ENCODE measurements at regions not wholly inside any gene's neighbourhood (a gene's known extent, or its start where the extent isn't known, plus 50 kb on each side); places are given as distances from the start of the nearest gene placed in this dataset.

GRCh38 chr12:34341362-34341733 lies 319.1 kb downstream of the ALG10 start:
- H3K27me3 ChIP-seq (ENCODE audit: insufficient read depth, low read length, poor library complexity, severe bottlenecking) = no peaks in the 10 kb centered on the region

GRCh38 chr12:34342048-34342447 lies 319.8 kb downstream of the ALG10 start:
- Histone ChIP-seq H3K9ac (ENCODE audit: low read depth, low read length, poor library complexity, severe bottlenecking) (no peak overlapping the region), H3K9me3 (ENCODE audit: insufficient read depth, low read depth, low read length) (no peaks in the 10 kb centered on the region; the same call in 1 of the 2 replicates), H3K27me3 (ENCODE audit: insufficient read depth, low read length, poor library complexity, severe bottlenecking) (no peaks in the 10 kb centered on the region), H3K79me2 (ENCODE audit: insufficient read depth, low read length) (no peaks in the 10 kb centered on the region), H3K4me2 (ENCODE audit: low read depth, low read length, poor library complexity, severe bottlenecking) (no peak overlapping the region), H3K9me2 (replicated peaks; ENCODE audit: low read depth, low read length) (no peaks in the 10 kb centered on the region), H3F3A (ENCODE audit: low read depth) (no peaks in the 10 kb centered on the region), H3K4me3 (ENCODE audit: low read length, poor library complexity, severe bottlenecking) (no peak overlapping the region), H3K4me1 (ENCODE audit: insufficient read depth, low read length, poor library complexity, severe bottlenecking) (no peaks in the 10 kb centered on the region), H2AFZ (ENCODE audit: low read length) (no peak overlapping the region), H4K20me1 (ENCODE audit: insufficient read depth, low read length, poor library complexity, severe bottlenecking) (no peaks in the 10 kb centered on the region), H3K36me3 (ENCODE audit: insufficient read depth, low read length) (no peaks in the 10 kb centered on the region)
- TF ChIP-seq EZH2phosphoT487 (IDR thresholded peaks at IDR 0.05; ENCODE audit: borderline replicate concordance) (no peak), CTCF (conservative IDR thresholded peaks at IDR 0.05; ENCODE audit: low read length) (no peak)

More at GRCh38 chr12:34341362-34341733, 319.1 kb downstream of the ALG10 start:
- no peak for TF ChIP-seq CTCF (conservative IDR thresholded peaks at IDR 0.05; ENCODE audit: low read length)
- no peak for TF ChIP-seq EZH2phosphoT487 (IDR thresholded peaks at IDR 0.05; ENCODE audit: borderline replicate concordance)
- no peak overlapping the region for H2AFZ ChIP-seq (ENCODE audit: low read length)
- no peaks in the 10 kb centered on the region for H3F3A ChIP-seq (ENCODE audit: low read depth)
- no peaks in the 10 kb centered on the region for H4K20me1 ChIP-seq (ENCODE audit: insufficient read depth, low read length, poor library complexity, severe bottlenecking)
- H3K79me2 ChIP-seq (ENCODE audit: insufficient read depth, low read length) = no peaks in the 10 kb centered on the region
- H3K4me3 ChIP-seq (ENCODE audit: low read length, poor library complexity, severe bottlenecking) = no peak overlapping the region
- H3K4me1 ChIP-seq (ENCODE audit: insufficient read depth, low read length, poor library complexity, severe bottlenecking) = no peaks in the 10 kb centered on the region
- H3K9ac ChIP-seq (ENCODE audit: low read depth, low read length, poor library complexity, severe bottlenecking) = no peak overlapping the region
- no peaks in the 10 kb centered on the region; the same call in 1 of the 2 replicates for H3K9me3 ChIP-seq (ENCODE audit: insufficient read depth, low read depth, low read length)
- H3K9me2 ChIP-seq (replicated peaks; ENCODE audit: low read depth, low read length) = no peaks in the 10 kb centered on the region
- no peaks in the 10 kb centered on the region for H3K36me3 ChIP-seq (ENCODE audit: insufficient read depth, low read length)
- no peak overlapping the region for H3K4me2 ChIP-seq (ENCODE audit: low read depth, low read length, poor library complexity, severe bottlenecking)

GRCh38 chr12:34343345-34343744 lies 321.0 kb downstream of the ALG10 start:
- Histone ChIP-seq H3K9me2 (replicated peaks; ENCODE audit: low read depth, low read length) (no peaks in the 10 kb centered on the region), H4K20me1 (ENCODE audit: insufficient read depth, low read length, poor library complexity, severe bottlenecking) (no peaks in the 10 kb centered on the region), H3K4me2 (ENCODE audit: low read depth, low read length, poor library complexity, severe bottlenecking) (no peak overlapping the region), H3K4me3 (ENCODE audit: low read length, poor library complexity, severe bottlenecking) (no peak overlapping the region), H3K4me1 (ENCODE audit: insufficient read depth, low read length, poor library complexity, severe bottlenecking) (no peaks in the 10 kb centered on the region), H3F3A (ENCODE audit: low read depth) (no peaks in the 10 kb centered on the region), H2AFZ (ENCODE audit: low read length) (no peak overlapping the region), H3K79me2 (ENCODE audit: insufficient read depth, low read length) (no peaks in the 10 kb centered on the region), H3K36me3 (ENCODE audit: insufficient read depth, low read length) (no peaks in the 10 kb centered on the region), H3K27me3 (ENCODE audit: insufficient read depth, low read length, poor library complexity, severe bottlenecking) (no peaks in the 10 kb centered on the region), H3K9ac (ENCODE audit: low read depth, low read length, poor library complexity, severe bottlenecking) (no peak overlapping the region), H3K9me3 (ENCODE audit: insufficient read depth, low read depth, low read length) (no peaks in the 10 kb centered on the region; the same call in 1 of the 2 replicates)
- no peak for TF ChIP-seq EZH2phosphoT487 (IDR thresholded peaks at IDR 0.05; ENCODE audit: borderline replicate concordance)
- TF ChIP-seq CTCF (conservative IDR thresholded peaks at IDR 0.05; ENCODE audit: low read length) = no peak

Data from Loucy (cell line).